ENCODE measurements at regions not wholly inside any gene's neighbourhood (a gene's known extent, or its start where the extent isn't known, plus 50 kb on each side); places are given as distances from the start of the nearest gene placed in this dataset.

- no peak for TF ChIP-seq CTCF (IDR thresholded peaks at IDR 0.05)
- TF ChIP-seq EP300 (IDR thresholded peaks at IDR 0.05): no peak
These were observed 216.4 kb upstream of the AGAP1 start for GRCh38 chr2:235277485-235277884.

All from sigmoid colon (tissue), 4 donors.